Astrocyte (in vitro differentiated cells and primary cell): ENCODE measurements at regions not wholly inside any gene's neighbourhood (a gene's known extent, or its start where the extent isn't known, plus 50 kb on each side); places are given as distances from the start of the nearest gene placed in this dataset.
"Not testable (repeated sequence)": the region's sequence is repeated elsewhere in the genome, so short reads cannot be mapped to it uniquely, and the experiment has no call there.

Experiments
- CTCF ChIP-seq: IDR thresholded peaks from 2 replicates; pipeline ENCODE4 v1.5.1; 2011; ENCODE audit warnings: low read depth, mild to moderate bottlenecking, inconsistent platforms, low read length, moderate library complexity; ENCODE audit not compliant: insufficient read depth
- EZH2 ChIP-seq: IDR thresholded peaks from 2 replicates; pipeline ENCODE4 v1.6.1; 2012; ENCODE audit warnings: mild to moderate bottlenecking, low read length, inconsistent platforms; ENCODE audit not compliant: insufficient read depth

- TF ChIP-seq CTCF, EZH2: not testable (repeated sequence)
Observed at GRCh38 chr13:18248533-18249240, 932.9 kb downstream of the TUBA3C start.
